ENCODE measurements at regions not wholly inside any gene's neighbourhood (a gene's known extent, or its start where the extent isn't known, plus 50 kb on each side); places are given as distances from the start of the nearest gene placed in this dataset.

GRCh38 chr4:106454021-106454420, 85.4 kb upstream of the GIMD1 start:
- CTCF ChIA-PET, result no interaction called here
- Histone ChIP-seq H3K9me3 (no peaks in the 10 kb centered on the region), H3K36me3 (ENCODE audit: control insufficient read depth, insufficient read depth, low read length) (no peaks in the 10 kb centered on the region), H3K27me3 (replicated peaks; ENCODE audit: control insufficient read depth, insufficient read depth, low read length) (no peaks in the 10 kb centered on the region), H3K4me1 (no peaks in the 10 kb centered on the region), H3K4me3 (ENCODE audit: low read depth, low read length) (no peak overlapping the region)
- H3K9me3 Mint-ChIP-seq (ENCODE audit: unreplicated experiment), result peaks cover 9% of the 10 kb centered on the region
- TF ChIP-seq CTCF (IDR thresholded peaks at IDR 0.05; ENCODE audit: insufficient read depth in 1 of 2, low read depth in 1 of 2, low read length in 1 of 2, severe bottlenecking in 1 of 2, unreplicated experiment in 1 of 2), result no peak
- no peak for DNase-seq
- H3K27ac Mint-ChIP-seq (ENCODE audit: unreplicated experiment), result no peak overlapping the region
- no peaks in the 10 kb centered on the region for H3K4me1 Mint-ChIP-seq (ENCODE audit: low read depth, unreplicated experiment)
- no TSS peak for BruUV-seq (replicated peaks)
- POLR2A ChIA-PET, result no interaction called here
- no peaks in the 10 kb centered on the region for H3K36me3 Mint-ChIP-seq (ENCODE audit: insufficient read depth, unreplicated experiment)
- H3K4me3 Mint-ChIP-seq (ENCODE audit: unreplicated experiment), result no peak overlapping the region
- H3K27me3 Mint-ChIP-seq (ENCODE audit: insufficient read depth, unreplicated experiment), result no peaks in the 10 kb centered on the region
- intact Hi-C loops (cut with micrococcal nuclease; ENCODE audit: unreplicated experiment), result no loop called here

GRCh38 chr4:106451091-106451490, 82.5 kb upstream of the GIMD1 start:
- H3K27me3 Mint-ChIP-seq (ENCODE audit: insufficient read depth, unreplicated experiment), result no peaks in the 10 kb centered on the region
- peaks cover 9% of the 10 kb centered on the region for H3K9me3 Mint-ChIP-seq (ENCODE audit: unreplicated experiment)
- Histone ChIP-seq H3K9me3 (peaks cover 12% of the 10 kb centered on the region), H3K4me1 (no peaks in the 10 kb centered on the region), H3K4me3 (ENCODE audit: low read depth, low read length) (no peak overlapping the region), H3K36me3 (ENCODE audit: control insufficient read depth, insufficient read depth, low read length) (no peaks in the 10 kb centered on the region), H3K27me3 (replicated peaks; ENCODE audit: control insufficient read depth, insufficient read depth, low read length) (no peaks in the 10 kb centered on the region)
- BruUV-seq (replicated peaks), result no TSS peak
- no peaks in the 10 kb centered on the region for H3K4me1 Mint-ChIP-seq (ENCODE audit: low read depth, unreplicated experiment)
- TF ChIP-seq CTCF (IDR thresholded peaks at IDR 0.05; ENCODE audit: insufficient read depth in 1 of 2, low read depth in 1 of 2, low read length in 1 of 2, severe bottlenecking in 1 of 2, unreplicated experiment in 1 of 2), result no peak
- intact Hi-C loops (cut with micrococcal nuclease; ENCODE audit: unreplicated experiment), result no loop called here
- ChIA-PET POLR2A (interaction anchor here (0.6 kb wide), 1 partner anchor 22 kb away, joined by 3 read pairs; no protein-coding TSS in a partner anchor), CTCF (no interaction called here)
- no peaks in the 10 kb centered on the region for H3K36me3 Mint-ChIP-seq (ENCODE audit: insufficient read depth, unreplicated experiment)
- no peak for DNase-seq
- H3K27ac Mint-ChIP-seq (ENCODE audit: unreplicated experiment), result no peak overlapping the region
- H3K4me3 Mint-ChIP-seq (ENCODE audit: unreplicated experiment), result no peak overlapping the region

DNA sequence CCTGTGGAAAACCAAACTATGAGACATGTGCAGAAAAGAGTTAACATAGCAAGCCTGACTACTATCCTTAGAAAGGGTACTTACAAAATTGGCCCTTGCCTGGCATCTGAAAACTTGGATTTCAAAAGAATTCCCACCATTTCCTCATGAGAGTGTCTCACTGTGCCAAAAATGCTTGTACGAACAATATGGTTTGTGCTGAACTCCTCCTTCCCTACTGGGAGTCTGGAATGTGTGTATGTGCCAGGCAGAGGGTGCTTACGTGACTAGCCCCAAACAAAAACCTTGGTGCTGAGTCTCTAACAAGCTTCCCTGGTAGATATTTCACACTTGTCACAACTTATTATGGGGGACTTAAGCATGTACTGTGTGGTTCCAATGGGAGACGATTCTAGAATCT, 81.7 kb upstream of the GIMD1 start:
- no peak for DNase-seq
- Mint-ChIP-seq H3K4me3 (ENCODE audit: unreplicated experiment) (no peak overlapping the region), H3K27me3 (ENCODE audit: insufficient read depth, unreplicated experiment) (no peaks in the 10 kb centered on the region), H3K27ac (ENCODE audit: unreplicated experiment) (no peak overlapping the region), H3K4me1 (ENCODE audit: low read depth, unreplicated experiment) (no peaks in the 10 kb centered on the region), H3K9me3 (ENCODE audit: unreplicated experiment) (peaks cover 9% of the 10 kb centered on the region), H3K36me3 (ENCODE audit: insufficient read depth, unreplicated experiment) (no peaks in the 10 kb centered on the region)
- H3K27me3 ChIP-seq (replicated peaks; ENCODE audit: control insufficient read depth, insufficient read depth, low read length), result no peaks in the 10 kb centered on the region
- TF ChIP-seq CTCF (IDR thresholded peaks at IDR 0.05; ENCODE audit: insufficient read depth in 1 of 2, low read depth in 1 of 2, low read length in 1 of 2, severe bottlenecking in 1 of 2, unreplicated experiment in 1 of 2), result no peak
- H3K9me3 ChIP-seq, result peaks cover 20% of the 10 kb centered on the region
- no peaks in the 10 kb centered on the region; the same call in 1 of the 2 replicates for H3K4me1 ChIP-seq
- intact Hi-C loops (cut with micrococcal nuclease; ENCODE audit: unreplicated experiment), result no loop called here
- H3K4me3 ChIP-seq (ENCODE audit: low read depth, low read length), result no peak overlapping the region
- BruUV-seq (replicated peaks), result no TSS peak
- ChIA-PET CTCF (no interaction called here), POLR2A (no interaction called here)
- H3K36me3 ChIP-seq (ENCODE audit: control insufficient read depth, insufficient read depth, low read length), result no peaks in the 10 kb centered on the region

Data from Caco-2 (cell line).